Keratinocyte (primary cell): ENCODE measurements at regions not wholly inside any gene's neighbourhood (a gene's known extent, or its start where the extent isn't known, plus 50 kb on each side); places are given as distances from the start of the nearest gene placed in this dataset.

Source experiments
- DNase-seq: peaks from one replicate; pipeline ENCODE4 v3.0.0-alpha.2; 2011; ENCODE audit warnings: low read depth, missing footprints, low spot score
- FAIRE-seq: peaks from 2 replicates; lab custom pipeline; 2011; peaks lifted over from hg19 to GRCh38; lab: Jason Lieb, UNC
- H2AFZ ChIP-seq: 2 replicates; pipeline ENCODE4 v1.6.0; 2012; ENCODE audit warnings: low read length, control low read depth, inconsistent platforms; ENCODE audit not compliant: control insufficient read depth
- H3K27ac ChIP-seq: 2 replicates; pipeline ENCODE4 v1.5.1; 2011; ENCODE audit warnings: low read length; ENCODE audit not compliant: control insufficient read depth, insufficient read depth
- H3K27me3 ChIP-seq: 3 replicates; pipeline ENCODE4 v1.6.0; 2011; ENCODE audit warnings: low read length; ENCODE audit not compliant: control insufficient read depth, insufficient read depth; ENCODE audit errors: extremely low read depth
- H3K36me3 ChIP-seq, 2 experiments: 2 replicates in 1 of 2; 3 replicates in 1 of 2; pipeline ENCODE4 v1.5.1; 2011; ENCODE audit warnings: low read length in 2 of 2, mild to moderate bottlenecking in 1 of 2; ENCODE audit not compliant: control insufficient read depth in 2 of 2, insufficient read depth in 2 of 2; ENCODE audit errors: extremely low read depth in 1 of 2
- H3K4me1 ChIP-seq: 3 replicates; pipeline ENCODE4 v1.5.1; 2011; ENCODE audit warnings: low read length; ENCODE audit not compliant: control insufficient read depth, insufficient read depth; ENCODE audit errors: extremely low read depth
- H3K4me2 ChIP-seq: 3 replicates; pipeline ENCODE4 v1.6.0; 2011; ENCODE audit warnings: low read depth, low read length; ENCODE audit not compliant: control insufficient read depth, insufficient read depth; ENCODE audit errors: extremely low read depth
- H3K4me3 ChIP-seq, 3 experiments: fragments of 200-600 bp in 1 of 3; sonication (generic) in 1 of 3; 2 replicates in 2 of 3; 3 replicates in 1 of 3; pipeline ENCODE4 v1.5.1; 2011 to 2016; ENCODE audit warnings: low read length in 3 of 3, mild to moderate bottlenecking in 3 of 3, control low read depth in 2 of 3, inconsistent platforms in 1 of 3, low read depth in 1 of 3, mixed read lengths in 1 of 3, mixed run types in 1 of 3, moderate library complexity in 1 of 3; ENCODE audit not compliant: control insufficient read depth in 2 of 3, insufficient read depth in 2 of 3; ENCODE audit errors: extremely low read depth in 1 of 3
- H3K79me2 ChIP-seq: 2 replicates; pipeline ENCODE4 v1.6.0; 2012; ENCODE audit warnings: low read length; ENCODE audit not compliant: control insufficient read depth, insufficient read depth
- H3K9ac ChIP-seq: 3 replicates; pipeline ENCODE4 v1.6.0; 2011; ENCODE audit warnings: low read length; ENCODE audit not compliant: control insufficient read depth, insufficient read depth; ENCODE audit errors: extremely low read depth
- H3K9me1 ChIP-seq: 3 replicates; pipeline ENCODE4 v1.6.0; 2011; ENCODE audit warnings: low read length; ENCODE audit not compliant: control insufficient read depth, insufficient read depth; ENCODE audit errors: extremely low read depth
- H3K9me3 ChIP-seq: 2 replicates; pipeline ENCODE4 v1.5.1; 2012; ENCODE audit warnings: low read depth, low read length; ENCODE audit not compliant: control insufficient read depth
- H4K20me1 ChIP-seq: 3 replicates; pipeline ENCODE4 v1.6.0; 2011; ENCODE audit warnings: low read length; ENCODE audit not compliant: control insufficient read depth, insufficient read depth; ENCODE audit errors: extremely low read depth
- CTCF ChIP-seq, 3 experiments: IDR thresholded peaks in 1 of 3; conservative IDR thresholded peaks in 1 of 3; optimal IDR thresholded peaks in 1 of 3; 2 replicates in 2 of 3; 3 replicates in 1 of 3; pipeline versions ENCODE3 to v1.5.1; 2011; ENCODE audit warnings: low read length in 3 of 3, mild to moderate bottlenecking in 3 of 3, moderate library complexity in 2 of 3, control low read depth in 1 of 3, inconsistent platforms in 1 of 3; ENCODE audit not compliant: insufficient read depth in 2 of 3; ENCODE audit errors: extremely low read depth in 1 of 3
- EZH2 ChIP-seq: IDR thresholded peaks from one replicate; pipeline ENCODE4 v1.6.1; 2012; ENCODE audit warnings: inconsistent platforms, mild to moderate bottlenecking, low read length, moderate library complexity
- dilution Hi-C: fragments of 300-500 bp; cut with MboI; formaldehyde crosslinking; loops from one replicate; pipeline ENCODE4 v1.7.0; 2020; ENCODE audit warnings: low sequenced_read_pairs; ENCODE audit not compliant: extremely low pct_ligation_motif_present

GRCh38 chrX:26922278-26922677 is 540.9 kb downstream of the PPP4R3C start:
- dilution Hi-C loops = no loop called here
- no peaks in the 10 kb centered on the region for H3K27me3 ChIP-seq
- TF ChIP-seq CTCF (optimal IDR thresholded peaks at IDR 0.05 in 1 of 3, IDR thresholded peaks at IDR 0.05 in 1 of 3, conservative IDR thresholded peaks at IDR 0.05 in 1 of 3; ENCODE audit: extremely low read depth in 1 of 3, insufficient read depth in 2 of 3, low read length in 3 of 3) = no peak
- no peak for TF ChIP-seq EZH2
- no peak overlapping the region for H3K9ac ChIP-seq
- DNase-seq = no peak
- no peaks in the 10 kb centered on the region for H4K20me1 ChIP-seq
- H3K4me1 ChIP-seq = no peaks in the 10 kb centered on the region
- no peak overlapping the region for H2AFZ ChIP-seq
- H3K4me3 ChIP-seq = no peak overlapping the region
- no peaks in the 10 kb centered on the region for H3K9me1 ChIP-seq
- H3K27ac ChIP-seq = no peak overlapping the region
- no peak for FAIRE-seq
- no peaks in the 10 kb centered on the region for H3K9me3 ChIP-seq
- H3K36me3 ChIP-seq = no peaks in the 10 kb centered on the region
- H3K79me2 ChIP-seq = no peaks in the 10 kb centered on the region
- no peak overlapping the region for H3K4me2 ChIP-seq

- Histone ChIP-seq H3K9me1 (no peaks in the 10 kb centered on the region), H3K9me3 (no peaks in the 10 kb centered on the region), H3K4me2 (no peak overlapping the region), H3K4me3 (no peak overlapping the region), H3K79me2 (no peaks in the 10 kb centered on the region), H3K4me1 (no peaks in the 10 kb centered on the region), H2AFZ (no peak overlapping the region), H3K27ac (no peak overlapping the region), H3K9ac (no peak overlapping the region), H3K27me3 (no peaks in the 10 kb centered on the region), H4K20me1 (no peaks in the 10 kb centered on the region), H3K36me3 (no peaks in the 10 kb centered on the region)
- dilution Hi-C loops = no loop called here
- FAIRE-seq = no peak
- TF ChIP-seq CTCF (optimal IDR thresholded peaks at IDR 0.05 in 1 of 3, IDR thresholded peaks at IDR 0.05 in 1 of 3, conservative IDR thresholded peaks at IDR 0.05 in 1 of 3; ENCODE audit: extremely low read depth in 1 of 3, insufficient read depth in 2 of 3, low read length in 3 of 3) (peak in 2 of 3 experiments; percentile 27 to 39), EZH2 (no peak)
- no peak for DNase-seq
Measured at GRCh38 chrX:26918631-26919030, 544.5 kb downstream of the PPP4R3C start.
